Liver (tissue), 3 donors: ENCODE measurements at regions not wholly inside any gene's neighbourhood (a gene's known extent, or its start where the extent isn't known, plus 50 kb on each side); places are given as distances from the start of the nearest gene placed in this dataset.

Experiments
- ATF3 ChIP-seq: IDR thresholded peaks from 2 replicates; pipeline ENCODE4 v1.6.1; 2016; ENCODE audit warnings: antibody characterized with exemption
- CTCF ChIP-seq: fragments of 150-350 bp; IDR thresholded peaks from 2 replicates; pipeline ENCODE4 v1.5.1; 2017; ENCODE audit warnings: improper control_type of control experiment, low read depth, low read length; ENCODE audit not compliant: missing input control
- EGR1 ChIP-seq, 2 donors: IDR thresholded peaks; 2 replicates each; pipeline ENCODE4 v1.6.1; 2016 to 2018; ENCODE audit warnings: antibody characterized with exemption in 2 of 2, low read depth in 2 of 2
- FOXA1 ChIP-seq: IDR thresholded peaks from 2 replicates; pipeline ENCODE4 v1.6.1; 2016; ENCODE audit warnings: antibody characterized with exemption
- GABPA ChIP-seq, 2 donors: IDR thresholded peaks in 1 of 2; conservative IDR thresholded peaks in 1 of 2; 2 replicates each; pipeline ENCODE4 v1.6.1; 2016; ENCODE audit warnings: antibody characterized with exemption in 2 of 2, mild to moderate bottlenecking in 1 of 2, moderate library complexity in 1 of 2
- JUND ChIP-seq, 2 donors: IDR thresholded peaks; 2 replicates each; pipeline ENCODE4 v1.6.1; 2016; ENCODE audit warnings: antibody characterized with exemption in 2 of 2
- MAX ChIP-seq: IDR thresholded peaks from 2 replicates; pipeline ENCODE4 v1.6.1; 2016; ENCODE audit warnings: antibody characterized with exemption
- RAD21 ChIP-seq, 2 donors: IDR thresholded peaks; 2 replicates each; pipeline ENCODE4 v1.6.1; 2016; ENCODE audit warnings: antibody characterized with exemption in 2 of 2, mild to moderate bottlenecking in 2 of 2
- REST ChIP-seq: IDR thresholded peaks from 2 replicates; pipeline ENCODE4 v1.6.1; 2016; ENCODE audit warnings: antibody characterized with exemption, mild to moderate bottlenecking
- SP1 ChIP-seq: IDR thresholded peaks from 2 replicates; pipeline ENCODE4 v1.6.1; 2018; ENCODE audit warnings: antibody characterized with exemption, mild to moderate bottlenecking
- TAF1 ChIP-seq: conservative IDR thresholded peaks from 2 replicates; pipeline ENCODE4 v1.6.1; 2016; ENCODE audit warnings: antibody characterized with exemption, mild to moderate bottlenecking
- YY1 ChIP-seq: IDR thresholded peaks from 2 replicates; pipeline ENCODE4 v1.6.1; 2016; ENCODE audit warnings: antibody characterized with exemption, mild to moderate bottlenecking
- ZBTB33 ChIP-seq: IDR thresholded peaks from 2 replicates; pipeline ENCODE4 v1.6.1; 2016; ENCODE audit warnings: antibody characterized with exemption
- donor health status: healthy.
- donor health status: healthy.

- TF ChIP-seq CTCF (no peak), JUND (IDR thresholded peaks at IDR 0.05) (no peak), REST (no peak), YY1 (no peak), EGR1 (IDR thresholded peaks at IDR 0.05; ENCODE audit: low read depth in 2 of 2) (no peak), TAF1 (no peak), GABPA (IDR thresholded peaks at IDR 0.05 in 1 of 2, conservative IDR thresholded peaks at IDR 0.05 in 1 of 2) (no peak), RAD21 (IDR thresholded peaks at IDR 0.05) (no peak), MAX (no peak), ATF3 (no peak), SP1 (no peak), FOXA1 (no peak), ZBTB33 (no peak)
Observed at GRCh38 chr16:63896383-63897109, 1225.3 kb downstream of the CDH11 start.
